BLaER1 treated with 17β-estradiol and CSF1 and Interleukin-3, amounts not matched to agents 10 nM and 100 nM (cell line): ENCODE measurements at regions not wholly inside any gene's neighbourhood (a gene's known extent, or its start where the extent isn't known, plus 50 kb on each side); places are given as distances from the start of the nearest gene placed in this dataset.

Source experiments
- H3K27ac ChIP-seq, 11 experiments: shearing (Covaris generic); formaldehyde crosslinking; 2 replicates each; pipeline ENCODE4 v1.8.1; 2022
- H3K27me3 ChIP-seq, 11 experiments: shearing (Covaris generic); formaldehyde crosslinking; 2 replicates each; pipeline ENCODE4 v1.8.1; 2022
- H3K36me3 ChIP-seq, 11 experiments: shearing (Covaris generic); formaldehyde crosslinking; 2 replicates each; pipeline ENCODE4 v1.8.1; 2022
- H3K4me1 ChIP-seq, 10 experiments: shearing (Covaris generic); formaldehyde crosslinking; 2 replicates each; pipeline ENCODE4 v1.8.1; 2022
- H3K4me2 ChIP-seq, 11 experiments: shearing (Covaris generic); formaldehyde crosslinking; 2 replicates each; pipeline ENCODE4 v1.8.1; 2022
- H3K4me3 ChIP-seq, 10 experiments: shearing (Covaris generic); formaldehyde crosslinking; 2 replicates each; pipeline ENCODE4 v1.8.1; 2022
- H3K9ac ChIP-seq, 11 experiments: shearing (Covaris generic); formaldehyde crosslinking; 2 replicates each; pipeline ENCODE4 v1.8.1; 2022
- H3K9me3 ChIP-seq, 11 experiments: shearing (Covaris generic); formaldehyde crosslinking; replicated peaks in 1 of 11; 2 replicates each; pipeline ENCODE4 v1.8.1; 2022
- H4K20me1 ChIP-seq, 11 experiments: shearing (Covaris generic); formaldehyde crosslinking; 2 replicates each; pipeline ENCODE4 v1.8.1; 2022
- Cebpa-rat ChIP-seq, 11 experiments: shearing (Covaris generic); IDR thresholded peaks; 2 replicates each; pipeline ENCODE4 v1.8.1; 2022

DNA sequence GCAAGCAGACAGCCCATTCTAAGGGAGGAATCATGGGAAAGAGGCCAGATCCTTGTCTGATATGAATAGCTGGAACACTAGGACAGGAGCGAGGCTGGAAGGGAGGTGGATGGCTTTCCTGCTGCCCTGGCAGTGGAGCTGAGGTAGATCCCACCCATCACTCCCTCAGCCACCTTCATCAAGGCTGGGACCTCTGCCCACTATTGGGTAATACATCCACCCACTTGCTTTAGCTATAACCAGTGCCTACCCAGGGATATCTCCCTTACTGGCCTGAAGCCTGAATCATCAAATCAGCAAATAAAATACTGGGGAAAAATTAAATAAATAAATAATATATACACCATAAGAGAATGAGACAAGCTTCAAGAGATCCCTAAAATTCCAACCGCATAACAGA is 183.2 kb upstream of the KYNU start:
- Histone ChIP-seq H3K9ac (no peak overlapping the region), H3K9me3 (no peaks in the 10 kb centered on the region), H3K4me1 (peaks cover 7 to 30% (median 14%) of the 10 kb centered on the region in 10 experiments), H4K20me1 (no peaks in the 10 kb centered on the region), H3K27ac (no peak overlapping the region), H3K4me3 (no peak overlapping the region), H3K4me2 (peak overlapping the region in 4 of 11 experiments; percentile 10 to 67 (median 49); a peak in 4 of 22 replicates), H3K27me3 (no peaks in the 10 kb centered on the region), H3K36me3 (no peaks in the 10 kb centered on the region)
- TF ChIP-seq Cebpa-rat (IDR thresholded peaks at IDR 0.05) = no peak

DNA sequence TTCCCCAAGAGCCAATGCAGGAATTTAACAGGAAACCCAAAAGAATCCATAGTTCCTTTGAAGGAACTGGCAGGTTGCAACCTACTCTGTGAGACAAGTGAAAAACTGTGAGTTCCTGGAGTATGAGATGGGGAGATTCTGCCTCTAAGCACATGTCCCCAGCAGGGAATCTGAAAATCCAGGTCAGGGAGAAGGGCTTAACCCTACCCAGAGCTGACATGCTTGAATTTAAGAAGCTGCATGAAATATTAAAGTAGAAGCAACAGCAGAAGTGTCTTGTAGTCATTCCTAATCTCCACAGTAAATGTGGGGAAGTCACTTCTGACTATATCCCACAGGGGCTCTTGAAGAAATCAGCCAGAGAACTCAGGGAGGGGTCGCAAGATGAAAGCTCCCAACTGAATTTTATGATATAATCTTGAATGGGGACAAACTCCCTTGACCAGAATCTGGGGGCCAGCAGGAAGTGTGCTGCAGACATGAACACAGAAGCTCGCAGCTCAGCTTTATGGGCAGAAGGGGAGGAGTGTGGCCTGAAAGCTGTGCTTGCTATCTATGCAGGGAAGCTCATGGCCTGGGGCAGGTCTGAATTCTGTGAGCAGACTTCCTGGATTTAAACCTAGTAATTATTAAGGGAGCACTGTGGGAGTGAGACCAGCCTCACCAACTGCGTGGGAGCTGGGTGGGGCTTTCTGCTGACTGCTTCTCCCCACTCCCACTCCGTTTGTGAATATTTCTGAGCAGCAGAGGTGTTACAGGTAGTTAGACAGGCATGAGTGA is 184.1 kb upstream of the KYNU start:
- no peak overlapping the region for H3K4me3 ChIP-seq
- H3K36me3 ChIP-seq = no peaks in the 10 kb centered on the region
- no peak overlapping the region for H3K27ac ChIP-seq
- no peaks in the 10 kb centered on the region for H3K27me3 ChIP-seq
- no peaks in the 10 kb centered on the region for H4K20me1 ChIP-seq
- H3K9me3 ChIP-seq = no peaks in the 10 kb centered on the region
- no peak for TF ChIP-seq Cebpa-rat (IDR thresholded peaks at IDR 0.05)
- peaks cover 7 to 30% (median 14%) of the 10 kb centered on the region in 10 experiments for H3K4me1 ChIP-seq
- H3K4me2 ChIP-seq = no peak overlapping the region; a peak in 2 of 22 replicates
- no peak overlapping the region for H3K9ac ChIP-seq

DNA sequence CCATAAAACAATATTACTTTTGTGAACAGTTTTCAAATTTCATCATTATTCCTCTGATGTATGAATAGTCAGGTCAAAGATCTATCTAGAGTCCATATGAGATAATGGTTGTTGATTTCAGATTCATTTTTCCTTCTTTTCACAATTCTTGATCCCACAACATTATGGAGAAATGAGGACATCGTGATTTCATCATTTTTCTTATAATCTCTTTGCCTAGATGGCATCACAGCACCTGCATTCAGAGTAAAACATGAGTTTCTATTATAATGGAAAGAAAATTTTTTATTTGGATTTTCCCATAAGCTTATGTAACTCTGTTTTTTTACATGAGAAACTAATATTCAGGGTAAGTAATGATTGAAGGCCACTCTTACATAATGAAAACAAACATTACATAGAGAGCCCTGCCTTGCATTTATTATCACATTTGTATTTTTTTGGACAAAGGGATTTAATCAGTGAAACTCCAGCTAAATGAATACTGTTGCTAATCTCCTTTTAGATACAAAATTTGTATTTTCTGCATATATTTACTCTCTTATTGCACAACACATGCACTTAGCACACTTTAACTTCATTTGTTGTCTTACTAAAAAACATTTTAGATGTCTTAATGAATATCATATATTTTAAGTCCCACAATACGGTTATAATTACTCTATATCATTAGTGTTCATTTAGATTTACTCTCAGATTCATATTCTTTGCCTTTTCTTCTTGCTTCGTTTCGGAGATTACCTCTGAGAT is 188.4 kb upstream of the KYNU start:
- Histone ChIP-seq H3K9ac (no peak overlapping the region), H3K4me2 (no peak overlapping the region), H3K27me3 (no peaks in the 10 kb centered on the region), H4K20me1 (no peaks in the 10 kb centered on the region), H3K4me1 (peaks cover 0 to 8% (median 0%) of the 10 kb centered on the region in 10 experiments; a peak in 7 of 20 replicates), H3K27ac (no peak overlapping the region), H3K36me3 (no peaks in the 10 kb centered on the region), H3K9me3 (no peaks in the 10 kb centered on the region), H3K4me3 (no peak overlapping the region)
- no peak for TF ChIP-seq Cebpa-rat (IDR thresholded peaks at IDR 0.05)

DNA sequence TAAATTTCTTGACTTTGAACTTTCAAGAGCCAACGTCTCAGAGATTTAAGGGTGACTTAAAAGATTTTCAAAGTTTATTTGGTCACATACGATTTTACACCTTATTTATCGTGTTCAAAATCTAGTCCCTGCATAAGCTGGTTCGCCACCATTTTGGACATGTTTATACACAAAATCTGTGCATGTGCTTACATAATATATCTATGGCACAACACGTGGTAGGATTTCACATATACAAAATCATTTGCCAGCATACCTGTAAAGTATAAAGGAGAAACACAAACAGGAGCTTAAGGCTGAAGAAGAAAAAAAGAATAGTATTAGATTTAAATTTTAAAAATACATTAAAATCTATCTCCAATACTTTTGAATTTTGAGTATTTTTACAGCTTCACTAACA is 190.0 kb upstream of the KYNU start:
- H3K4me2 ChIP-seq = no peak overlapping the region
- H3K27me3 ChIP-seq = no peaks in the 10 kb centered on the region
- TF ChIP-seq Cebpa-rat (IDR thresholded peaks at IDR 0.05) = no peak

DNA sequence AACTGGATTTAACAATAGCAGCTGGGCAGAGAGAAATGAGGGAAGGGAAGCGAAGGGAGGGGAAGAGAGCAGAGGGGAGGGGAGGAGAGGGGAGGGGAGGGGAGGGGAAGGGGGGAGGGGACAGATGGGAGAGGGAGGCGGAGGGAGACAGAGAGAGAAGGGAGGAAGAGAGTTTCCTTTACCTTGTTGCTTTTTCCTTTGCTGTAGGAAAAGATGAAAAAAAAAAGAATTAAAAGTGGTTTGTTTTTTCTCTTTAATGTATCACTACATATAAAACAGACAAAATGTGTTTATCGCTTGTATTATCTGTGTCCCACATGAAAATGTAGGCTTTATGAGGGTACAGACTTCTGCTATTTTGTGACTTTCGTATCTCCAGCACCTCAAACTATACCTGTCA is 190.4 kb upstream of the KYNU start:
- Histone ChIP-seq H3K4me1 (0 out of 20 replicates have a peak, but pooled peaks cover 0 to 4% (median 0%) of the 10 kb centered on the region in 10 experiments), H3K27me3 (no peaks in the 10 kb centered on the region), H3K4me2 (no peak overlapping the region), H4K20me1 (no peaks in the 10 kb centered on the region), H3K4me3 (no peak overlapping the region), H3K27ac (no peak overlapping the region), H3K36me3 (no peaks in the 10 kb centered on the region), H3K9ac (no peak overlapping the region), H3K9me3 (no peaks in the 10 kb centered on the region)
- TF ChIP-seq Cebpa-rat (IDR thresholded peaks at IDR 0.05) = no peak

More for the DNA sequence above, 190.0 kb upstream of the KYNU start:
- no peaks in the 10 kb centered on the region for H4K20me1 ChIP-seq
- H3K4me1 ChIP-seq = 0 out of 20 replicates have a peak, but pooled peaks cover 0 to 4% (median 0%) of the 10 kb centered on the region in 10 experiments
- no peak overlapping the region for H3K4me3 ChIP-seq
- H3K36me3 ChIP-seq = no peaks in the 10 kb centered on the region
- no peak overlapping the region for H3K9ac ChIP-seq
- H3K9me3 ChIP-seq = no peaks in the 10 kb centered on the region
- H3K27ac ChIP-seq = no peak overlapping the region

DNA sequence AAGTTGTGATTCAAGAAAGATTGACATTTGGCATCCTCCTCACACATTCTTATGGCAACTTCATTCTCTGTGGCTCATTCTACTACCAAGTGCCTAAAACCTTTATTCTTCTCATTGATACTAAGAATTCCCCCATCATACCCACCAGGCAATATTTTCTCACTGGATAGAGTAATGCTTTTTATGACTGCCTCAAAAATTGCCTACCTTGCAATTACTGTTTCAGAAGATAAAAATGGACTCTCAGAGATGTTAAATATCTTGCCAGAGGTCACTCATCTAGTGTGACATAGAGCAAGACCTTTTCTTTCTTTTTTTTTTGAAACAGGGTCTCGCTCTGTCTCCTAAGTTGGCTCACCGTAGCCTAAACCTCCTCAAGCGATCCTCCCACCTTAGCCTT is 192.8 kb upstream of the KYNU start:
- Histone ChIP-seq H3K36me3 (no peaks in the 10 kb centered on the region), H3K9me3 (no peaks in the 10 kb centered on the region), H3K4me1 (0 out of 20 replicates have a peak, but pooled peaks cover 0 to 4% (median 0%) of the 10 kb centered on the region in 10 experiments), H3K4me2 (no peak overlapping the region), H3K27ac (no peak overlapping the region), H4K20me1 (no peaks in the 10 kb centered on the region), H3K4me3 (no peak overlapping the region), H3K9ac (no peak overlapping the region), H3K27me3 (no peaks in the 10 kb centered on the region)
- TF ChIP-seq Cebpa-rat (IDR thresholded peaks at IDR 0.05) = no peak

DNA sequence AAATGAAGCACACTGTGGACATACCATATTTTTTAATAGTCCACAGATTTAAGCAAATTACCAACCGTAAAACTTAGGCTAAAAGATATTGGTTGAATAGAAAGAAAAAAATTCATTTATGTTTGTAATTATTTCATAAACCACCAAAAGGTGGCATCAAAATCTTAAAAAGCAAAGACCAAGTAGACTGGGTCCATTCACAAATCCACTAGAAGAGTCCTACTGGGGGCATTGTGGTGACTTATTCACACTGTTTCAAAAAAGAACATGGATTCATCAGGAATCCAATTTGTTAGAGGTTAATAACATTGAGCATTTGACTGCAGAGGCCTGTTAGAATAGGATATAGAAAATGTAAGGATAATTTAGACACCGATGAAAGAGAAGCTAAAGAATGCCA is 194.9 kb upstream of the KYNU start:
- H3K4me2 ChIP-seq = no peak overlapping the region

DNA sequence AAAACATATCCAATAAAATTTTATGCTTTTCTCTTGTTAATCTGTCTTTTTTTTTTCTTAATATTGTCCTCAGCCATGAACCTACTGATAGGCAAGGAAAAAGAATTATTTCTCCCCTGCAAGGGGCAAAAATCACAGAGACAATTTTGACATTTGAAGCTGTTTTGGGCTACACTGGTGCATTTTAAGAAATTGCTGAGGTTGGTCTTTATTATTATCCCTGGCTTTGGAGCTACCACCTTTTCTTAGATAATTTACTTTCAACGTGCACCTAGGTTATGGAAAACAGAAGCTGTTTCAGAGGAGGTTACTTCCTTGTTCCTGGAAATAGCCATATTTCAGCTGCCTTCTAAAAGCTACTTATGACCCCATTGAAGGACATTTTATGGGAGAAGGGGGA is 195.5 kb upstream of the KYNU start:
- H3K27ac ChIP-seq = no peak overlapping the region
- no peaks in the 10 kb centered on the region for H4K20me1 ChIP-seq
- no peaks in the 10 kb centered on the region for H3K9me3 ChIP-seq
- no peaks in the 10 kb centered on the region for H3K27me3 ChIP-seq
- no peak for TF ChIP-seq Cebpa-rat (IDR thresholded peaks at IDR 0.05)
- H3K4me1 ChIP-seq = 0 out of 20 replicates have a peak, but pooled peaks cover 0 to 4% (median 0%) of the 10 kb centered on the region in 10 experiments
- no peaks in the 10 kb centered on the region for H3K36me3 ChIP-seq
- no peak overlapping the region for H3K9ac ChIP-seq
- H3K4me3 ChIP-seq = no peak overlapping the region
- H3K4me2 ChIP-seq = no peak overlapping the region

More for the DNA sequence above, 194.9 kb upstream of the KYNU start:
- TF ChIP-seq Cebpa-rat (IDR thresholded peaks at IDR 0.05) = no peak
- Histone ChIP-seq H3K9me3 (no peaks in the 10 kb centered on the region), H3K27me3 (no peaks in the 10 kb centered on the region), H3K4me1 (0 out of 20 replicates have a peak, but pooled peaks cover 0 to 4% (median 0%) of the 10 kb centered on the region in 10 experiments), H3K4me3 (no peak overlapping the region), H4K20me1 (no peaks in the 10 kb centered on the region), H3K36me3 (no peaks in the 10 kb centered on the region), H3K9ac (no peak overlapping the region), H3K27ac (no peak overlapping the region)

DNA sequence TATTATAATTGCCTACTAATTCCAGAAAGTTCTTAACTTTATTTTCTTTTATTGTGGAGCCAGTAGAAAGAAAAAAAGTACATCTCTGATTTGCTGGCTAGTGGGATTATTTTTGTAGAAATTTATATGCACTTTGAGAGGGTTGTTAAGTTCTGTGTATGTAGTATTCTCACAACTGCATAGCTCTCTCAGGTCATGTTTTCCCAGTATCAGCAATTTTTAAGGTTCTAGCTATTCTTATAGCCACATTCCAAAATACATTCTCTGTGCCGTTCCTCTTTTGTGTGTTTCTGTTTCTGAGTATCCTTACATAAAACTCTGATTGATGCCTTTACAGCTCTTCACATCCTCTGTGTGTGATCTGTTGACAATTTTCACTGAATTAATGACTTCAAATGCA is 199.3 kb upstream of the KYNU start:
- no peaks in the 10 kb centered on the region for H4K20me1 ChIP-seq
- H3K27me3 ChIP-seq = no peaks in the 10 kb centered on the region
- no peaks in the 10 kb centered on the region for H3K36me3 ChIP-seq
- H3K9ac ChIP-seq = no peak overlapping the region
- no peak overlapping the region for H3K4me3 ChIP-seq
- TF ChIP-seq Cebpa-rat (IDR thresholded peaks at IDR 0.05) = no peak
- H3K27ac ChIP-seq = no peak overlapping the region
- no peak overlapping the region for H3K4me2 ChIP-seq
- H3K4me1 ChIP-seq = 0 out of 20 replicates have a peak, but pooled peaks cover 0 to 4% (median 0%) of the 10 kb centered on the region in 10 experiments
- H3K9me3 ChIP-seq = no peaks in the 10 kb centered on the region
